Kidney tubule cell (primary cell): ENCODE measurements at regions not wholly inside any gene's neighbourhood (a gene's known extent, or its start where the extent isn't known, plus 50 kb on each side); places are given as distances from the start of the nearest gene placed in this dataset.
"Not testable (repeated sequence)": the region's sequence is repeated elsewhere in the genome, so short reads cannot be mapped to it uniquely, and the experiment has no call there.

Source experiments
- DNase-seq: peaks from one replicate; pipeline ENCODE4 v3.0.0-alpha.2; 2018; ENCODE audit warnings: low spot score

DNA sequence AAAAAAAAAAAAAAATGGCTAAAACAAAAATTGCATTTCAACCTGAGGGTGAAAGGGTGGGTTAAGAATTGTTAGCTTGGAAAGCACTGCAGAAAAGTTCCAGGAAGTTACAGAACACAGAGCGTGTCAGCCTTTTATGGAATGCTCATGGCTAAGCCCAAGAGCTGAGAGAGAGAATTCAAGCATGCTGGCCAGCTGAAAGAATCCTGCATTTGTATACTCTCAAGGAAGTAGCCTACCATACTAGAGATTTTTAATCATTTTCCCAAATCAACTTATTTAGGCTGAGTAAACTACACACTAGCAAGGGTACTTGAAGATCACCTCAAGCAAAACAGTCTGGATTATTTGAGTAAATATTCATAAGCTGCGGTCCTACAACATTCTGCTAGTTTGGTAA lies 153.9 kb downstream of the KCNJ2 start:
- peak; percentile 5 for DNase-seq

DNA sequence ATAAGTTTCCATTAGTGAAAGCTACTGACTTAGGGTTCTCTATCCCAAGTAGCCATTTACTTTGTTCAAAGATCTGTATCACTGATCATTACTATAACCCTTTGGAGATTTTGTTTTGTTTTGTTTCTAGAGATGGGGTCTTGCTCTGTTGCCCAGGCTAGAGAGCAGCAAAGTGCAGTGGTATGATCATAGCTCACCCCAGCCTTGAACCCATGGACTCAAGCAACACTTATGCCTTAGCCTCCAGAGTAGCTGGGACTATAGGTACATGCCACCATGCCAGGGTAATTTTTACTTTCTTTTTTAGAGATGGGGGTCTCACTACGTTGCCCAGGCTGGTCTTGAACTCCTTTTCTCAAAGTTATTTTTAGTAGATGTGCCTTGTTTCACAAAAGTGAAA lies 154.7 kb downstream of the KCNJ2 start:
- no peak for DNase-seq

DNA sequence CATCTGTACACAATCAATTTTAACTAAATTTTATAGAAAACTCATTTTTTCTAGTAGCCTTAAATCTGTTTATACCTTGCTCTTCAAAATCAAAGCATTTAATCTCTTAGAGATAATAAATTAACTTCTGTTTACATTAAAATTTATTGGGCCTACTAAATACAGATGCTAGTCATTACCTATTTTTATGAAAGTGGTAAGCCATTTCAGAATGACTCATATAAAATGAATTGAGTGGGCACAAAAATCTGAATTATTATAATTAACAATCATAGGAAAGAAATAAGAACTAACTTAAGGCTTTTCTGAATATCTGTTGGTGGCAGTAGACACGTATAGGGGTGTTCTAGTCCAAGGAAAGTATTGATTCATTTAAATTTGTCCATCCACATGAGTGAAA lies 157.9 kb downstream of the KCNJ2 start:
- no peak for DNase-seq

DNA sequence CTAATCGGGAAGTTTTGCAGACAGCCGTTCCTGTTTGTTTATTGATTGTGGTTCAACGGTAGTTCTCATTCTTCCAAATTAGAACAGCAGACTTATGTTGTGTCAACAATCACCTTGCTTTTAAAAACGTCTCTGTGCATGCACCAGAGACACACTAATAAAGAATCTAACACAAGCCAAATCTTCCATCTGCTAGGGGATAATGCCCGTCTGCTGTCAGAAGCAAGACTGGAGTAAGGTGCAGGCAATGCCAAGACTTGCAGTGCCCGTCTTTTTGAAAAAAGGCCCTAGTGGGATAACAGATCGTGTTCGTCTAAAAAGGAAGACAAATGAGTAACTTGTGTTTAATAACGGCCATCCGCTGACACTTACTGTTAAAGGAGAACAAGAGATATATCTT lies 158.4 kb downstream of the KCNJ2 start:
- DNase-seq: no peak

DNA sequence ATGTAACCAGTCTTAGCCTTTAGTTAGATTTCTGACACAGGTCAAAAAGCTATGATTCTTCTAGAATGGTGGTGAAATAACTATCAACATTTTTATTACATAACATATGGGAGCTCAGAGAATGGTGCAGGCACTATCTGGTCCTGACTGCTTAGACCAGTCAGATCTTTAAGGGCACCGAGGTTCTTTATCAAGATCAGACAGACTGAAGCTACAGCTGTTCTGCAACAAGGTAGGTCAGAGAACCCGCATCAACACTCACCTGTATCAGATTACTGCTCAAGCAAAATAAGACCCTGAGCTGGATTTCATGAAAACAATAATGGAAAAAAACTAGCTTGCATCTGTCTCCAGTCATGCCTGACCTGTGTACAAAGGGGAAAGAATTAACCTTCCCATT lies 160.4 kb downstream of the KCNJ2 start:
- no peak for DNase-seq

DNA sequence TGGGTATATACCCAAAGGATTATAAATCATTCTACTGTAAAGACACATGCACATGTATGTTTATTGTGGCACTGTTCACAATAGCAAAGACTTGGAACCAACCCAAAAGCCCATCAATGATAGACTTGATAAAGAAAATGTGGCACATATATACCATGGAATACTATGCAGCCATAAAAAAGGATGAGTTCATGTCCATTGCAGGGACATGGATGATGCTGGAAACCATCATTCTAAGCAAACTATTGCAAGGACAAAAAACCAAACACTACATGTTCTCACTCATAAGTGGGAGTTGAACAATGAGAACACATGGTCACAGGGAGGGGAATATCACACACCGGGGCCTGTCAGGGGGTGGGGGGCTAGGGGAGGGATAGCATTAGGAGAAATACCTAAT lies 161.7 kb downstream of the KCNJ2 start:
- DNase-seq: not testable (repeated sequence)

DNA sequence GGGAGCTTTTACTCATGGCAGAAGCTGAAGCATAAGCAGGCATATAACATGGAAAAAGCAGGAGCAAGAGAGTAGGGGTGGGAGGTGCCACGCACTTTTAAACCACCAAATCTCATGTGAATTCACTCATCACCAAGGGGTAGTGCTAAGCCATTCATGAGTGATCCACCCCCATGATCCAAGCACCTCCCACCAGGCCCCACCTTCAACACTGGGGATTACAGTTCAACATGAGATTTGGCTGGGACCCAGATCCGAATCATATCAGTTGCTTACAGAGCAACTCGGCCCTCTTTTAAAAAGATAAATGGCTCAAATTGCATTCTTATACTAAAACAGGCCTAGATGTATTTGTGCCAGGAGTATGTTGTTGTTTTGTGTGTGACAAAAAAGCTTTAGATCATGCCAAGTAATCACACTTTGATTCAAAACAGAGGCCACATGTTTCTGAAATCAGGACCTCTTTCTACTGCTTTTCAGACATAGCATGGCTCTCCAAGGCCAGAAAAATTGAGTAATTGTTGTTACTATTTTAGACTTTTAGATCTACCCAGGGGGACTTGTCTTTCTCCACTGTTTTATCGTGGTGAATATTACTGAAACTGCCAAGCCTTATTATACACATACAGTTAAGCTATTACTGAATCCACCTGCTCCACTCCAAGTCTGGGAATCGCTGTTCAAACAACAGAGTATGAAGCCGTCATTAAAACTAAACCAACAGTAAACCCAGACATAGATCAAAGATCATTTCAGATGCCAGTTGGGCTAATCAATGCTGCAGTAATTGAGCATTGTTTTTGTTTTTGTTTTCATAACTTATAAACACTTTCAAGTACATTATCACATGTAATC lies 163.3 kb downstream of the KCNJ2 start:
- DNase-seq: no peak

DNA sequence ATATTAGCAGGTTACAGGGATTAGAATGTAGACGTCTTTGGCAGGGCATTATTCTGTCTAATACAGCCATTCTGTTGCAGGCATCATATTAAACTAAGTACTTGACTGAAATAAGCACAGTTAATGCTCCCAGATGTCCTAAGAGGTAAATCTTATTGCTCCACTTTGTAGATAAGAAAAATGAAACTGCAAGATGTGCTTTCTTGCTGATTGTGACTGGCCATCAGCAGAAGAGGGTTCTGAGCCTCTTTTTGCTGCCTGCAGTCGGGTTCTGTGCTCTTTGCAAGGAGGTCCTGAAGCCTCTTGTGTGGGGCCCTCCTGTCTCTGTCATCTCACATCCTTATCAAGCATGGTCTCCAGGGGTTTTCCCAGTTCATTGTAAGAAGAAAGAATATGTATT lies 167.1 kb downstream of the KCNJ2 start:
- DNase-seq: no peak

DNA sequence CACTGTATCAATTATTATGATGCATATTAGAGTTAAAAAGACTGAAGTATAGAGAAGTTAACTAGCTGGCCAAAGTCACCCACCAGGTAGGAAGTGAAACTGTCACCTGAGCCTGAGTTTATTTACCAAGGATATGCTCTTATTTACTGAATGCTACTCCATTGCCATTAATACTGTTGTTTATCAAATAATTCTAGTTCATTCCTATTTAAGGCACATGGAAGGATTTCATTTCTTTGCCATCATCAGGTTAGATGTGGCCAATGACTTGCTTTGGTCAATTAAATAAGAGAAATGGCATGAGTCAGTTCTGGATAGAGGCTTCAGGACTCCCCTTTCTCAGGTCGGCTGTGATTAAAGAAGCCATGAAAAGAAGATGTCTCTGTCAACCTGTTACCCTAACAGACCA lies 169.6 kb downstream of the KCNJ2 start:
- DNase-seq: no peak

DNA sequence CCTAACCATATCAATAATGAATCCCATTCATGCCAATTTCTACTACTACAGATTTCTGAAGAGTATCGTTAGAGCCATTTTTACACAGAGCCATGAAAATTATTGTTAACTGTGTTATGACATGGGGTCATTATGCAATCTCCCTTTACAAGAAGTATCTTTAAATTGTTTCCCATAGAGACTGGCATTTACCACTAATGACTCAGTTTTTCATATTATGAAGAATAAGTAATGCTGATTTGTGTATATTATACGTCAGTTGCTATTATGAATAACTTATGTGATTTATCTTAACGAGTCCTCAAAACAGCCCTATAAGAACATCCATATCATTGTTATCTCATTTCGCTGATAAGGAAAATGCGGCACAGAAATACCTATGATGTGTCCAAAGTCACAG lies 173.8 kb downstream of the KCNJ2 start:
- no peak for DNase-seq

DNA sequence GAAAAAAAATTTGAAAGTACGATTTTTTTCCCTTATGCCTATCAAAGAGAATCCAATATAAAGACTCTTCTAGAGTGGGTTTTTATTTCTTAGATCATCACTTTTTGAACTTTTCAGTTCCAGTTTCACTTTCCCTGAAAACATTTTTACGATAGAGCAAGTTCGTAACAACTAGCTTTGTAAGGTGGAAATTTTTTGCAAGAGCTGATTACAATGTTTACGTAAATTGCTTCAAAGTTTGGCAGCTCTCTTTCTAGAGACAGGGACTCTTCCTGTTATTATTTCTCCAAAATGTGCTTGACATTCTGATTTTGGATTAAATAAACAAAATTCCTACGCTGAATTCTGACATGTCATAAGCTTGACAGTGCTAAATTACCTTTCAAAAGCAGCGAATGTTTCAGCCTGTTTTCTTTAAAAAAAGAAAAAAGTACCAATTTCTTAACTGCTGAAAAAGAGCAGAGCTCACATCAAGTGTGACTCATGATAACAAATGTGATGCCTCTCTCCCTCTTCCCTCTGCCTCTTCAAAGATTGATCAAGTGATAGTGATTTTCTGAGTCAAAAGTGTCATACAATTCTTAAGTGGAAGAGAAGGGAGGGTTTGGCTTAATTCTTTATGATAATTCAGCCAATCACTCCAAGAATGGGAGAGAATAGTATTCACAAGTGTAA lies 175.2 kb downstream of the KCNJ2 start:
- DNase-seq: no peak

DNA sequence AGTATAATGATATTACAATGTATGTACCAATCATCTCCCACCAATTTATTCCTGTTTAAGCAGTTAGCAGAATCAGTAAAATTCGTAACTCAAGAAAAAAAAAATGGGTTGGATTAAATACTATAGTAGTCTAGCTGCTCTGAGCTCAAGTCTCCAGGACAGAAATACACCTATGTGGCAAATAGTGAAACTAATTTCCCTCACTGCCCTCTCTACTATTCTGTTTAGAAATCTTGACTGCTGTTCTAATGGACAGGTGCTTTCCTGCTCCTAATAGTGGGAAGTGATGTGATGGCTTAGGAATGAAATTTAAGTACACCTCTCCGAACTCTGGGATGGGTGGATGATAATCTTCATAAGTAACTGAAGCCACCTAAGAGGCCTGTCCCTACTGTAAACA lies 175.7 kb downstream of the KCNJ2 start:
- peak; percentile 33 for DNase-seq

DNA sequence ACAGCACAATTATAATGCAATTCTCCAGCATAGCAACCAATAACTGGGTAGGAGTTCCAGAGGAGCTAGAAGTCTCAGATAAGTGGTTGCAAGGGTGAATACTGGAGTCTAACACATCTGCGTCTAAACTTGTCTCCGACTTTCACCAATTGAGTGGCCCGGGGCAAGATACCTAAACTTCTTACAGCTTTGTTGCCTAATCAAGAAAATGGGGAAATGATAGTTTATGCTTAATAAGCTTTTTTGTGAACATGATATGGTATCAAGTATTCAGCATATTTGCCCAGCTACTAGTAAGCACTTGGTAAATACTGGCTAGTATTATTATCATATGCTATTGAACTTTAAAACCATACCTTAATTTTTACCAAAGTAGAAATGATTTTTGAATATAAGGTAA lies 183.5 kb downstream of the KCNJ2 start:
- DNase-seq: no peak

DNA sequence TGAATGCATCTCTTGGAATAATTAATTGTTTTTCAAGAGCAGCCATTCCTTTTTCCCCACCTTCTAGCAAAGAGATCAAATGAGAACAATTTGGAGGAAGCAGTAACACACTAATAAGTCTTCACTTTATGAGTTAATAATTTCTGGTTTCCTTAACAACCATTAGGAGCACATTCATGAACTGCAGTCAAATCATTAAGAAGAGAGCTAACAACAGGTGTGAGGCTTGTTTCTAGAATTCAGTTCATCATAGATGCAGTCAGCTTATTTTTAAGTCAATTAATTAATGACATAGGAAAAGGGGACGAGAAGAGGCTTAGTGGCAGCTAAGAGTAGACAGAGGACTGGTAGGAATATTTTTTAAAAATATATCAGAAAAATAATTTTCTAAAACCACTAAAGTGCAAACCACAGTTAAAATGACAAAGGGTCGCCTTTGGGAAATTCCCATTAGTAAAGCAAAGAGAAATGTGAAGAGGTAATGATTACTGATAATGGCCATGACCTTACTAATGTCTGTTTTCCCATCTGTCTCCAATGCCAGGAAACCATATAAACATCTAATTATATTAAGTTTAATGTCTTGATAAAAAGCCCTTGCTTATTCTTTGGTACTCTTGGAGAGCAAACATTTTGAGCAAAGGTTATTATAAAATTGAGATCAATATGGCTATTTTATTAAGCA lies 184.2 kb downstream of the KCNJ2 start:
- peak; percentile 63 for DNase-seq

DNA sequence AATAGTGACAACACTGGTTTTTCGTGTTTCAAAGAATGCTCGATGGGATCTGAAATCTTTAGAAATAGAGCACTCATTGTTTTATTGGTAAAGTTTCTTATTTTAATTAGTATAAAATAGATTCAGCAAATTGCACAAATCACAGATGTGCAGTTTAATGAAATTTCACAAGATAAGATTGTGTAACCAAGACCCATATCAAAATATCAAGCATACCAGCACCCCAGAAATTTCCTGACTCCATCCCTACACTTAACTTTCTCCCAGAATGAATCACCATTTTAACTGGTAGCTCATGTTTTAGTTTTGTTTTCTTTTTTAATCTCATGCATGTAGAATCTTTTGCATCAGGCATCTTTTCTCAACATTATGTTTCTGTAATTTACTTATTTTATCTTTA lies 185.9 kb downstream of the KCNJ2 start:
- DNase-seq: no peak

DNA sequence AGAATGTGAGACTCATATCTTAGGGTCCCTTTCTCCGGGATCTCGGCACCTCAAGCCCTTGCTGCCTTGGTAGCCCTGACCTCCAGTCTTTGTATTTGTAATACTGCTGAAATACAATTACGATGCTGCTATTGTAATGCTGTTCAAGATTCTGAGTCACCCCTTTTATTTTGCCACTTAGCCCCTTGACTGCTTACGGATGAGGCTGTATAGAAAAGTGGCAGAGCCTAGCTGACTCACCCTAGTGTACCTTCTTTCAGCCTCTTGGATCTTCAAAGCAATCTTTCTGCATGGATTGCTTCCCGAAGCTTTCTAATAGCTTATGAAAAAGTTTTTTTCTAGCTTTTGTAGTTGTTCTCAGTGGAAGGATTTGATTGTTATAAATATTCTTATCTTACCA lies 187.9 kb downstream of the KCNJ2 start:
- no peak for DNase-seq

DNA sequence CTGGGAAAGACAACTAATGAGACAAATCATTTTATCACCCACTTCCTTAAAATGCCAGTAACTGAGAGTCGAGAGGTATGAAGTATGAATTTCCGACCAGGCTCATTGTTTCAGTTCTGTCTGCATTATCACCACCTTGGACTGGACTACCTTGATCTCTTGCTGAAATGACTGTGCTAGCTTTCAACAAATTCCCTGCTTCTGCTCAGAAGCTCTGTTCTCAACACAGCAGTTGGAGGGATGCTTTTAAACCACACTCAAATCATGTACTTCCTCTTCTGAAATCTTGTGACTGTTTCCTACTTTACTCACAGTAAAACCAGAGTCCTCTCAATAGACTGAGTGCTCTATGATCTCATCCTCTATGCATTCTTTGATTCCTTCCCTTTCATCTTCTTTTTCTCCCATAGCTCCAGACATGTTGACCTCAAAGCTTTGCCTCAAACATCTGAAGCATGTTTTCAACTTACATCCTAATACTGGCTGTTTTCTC lies 195.8 kb downstream of the KCNJ2 start:
- DNase-seq: peak; percentile 77

DNA sequence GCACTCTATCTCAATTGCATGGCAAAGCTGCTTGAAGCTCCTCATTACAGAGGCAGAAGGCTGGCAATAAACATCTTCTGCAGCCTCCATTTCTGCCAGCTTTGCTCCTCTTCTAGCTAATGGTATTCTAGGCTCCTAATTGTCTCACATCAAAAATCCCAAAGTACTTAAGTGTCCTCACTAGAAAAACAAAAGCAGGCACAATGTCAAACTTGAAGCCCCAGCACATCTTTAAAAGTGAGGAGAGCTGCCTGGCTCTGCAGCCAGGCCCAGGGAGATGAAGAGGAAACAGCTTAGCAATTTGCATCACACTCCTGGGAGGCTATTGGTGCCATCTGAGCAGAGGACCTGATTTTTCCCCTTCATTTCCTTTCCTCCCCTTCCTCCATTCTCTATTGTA lies 197.1 kb downstream of the KCNJ2 start:
- DNase-seq: no peak

DNA sequence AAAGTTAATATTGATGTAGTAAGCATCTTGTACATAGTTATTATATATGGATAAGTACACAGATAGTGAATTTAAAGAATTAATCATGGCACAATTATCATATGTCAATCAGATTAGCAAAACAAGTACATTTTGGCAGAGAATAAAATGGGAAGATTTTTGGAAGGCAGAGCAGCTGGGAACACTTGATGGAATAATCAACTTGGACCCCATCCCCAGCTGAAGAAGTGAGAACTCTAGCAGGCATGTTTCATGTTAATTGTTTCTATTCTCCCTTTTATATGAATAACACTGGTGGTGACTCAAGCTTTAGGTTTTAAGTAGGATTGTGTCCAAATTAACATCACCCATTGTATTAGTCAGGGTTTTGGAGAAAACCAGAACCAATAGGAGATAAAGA lies 198.7 kb downstream of the KCNJ2 start:
- no peak for DNase-seq

DNA sequence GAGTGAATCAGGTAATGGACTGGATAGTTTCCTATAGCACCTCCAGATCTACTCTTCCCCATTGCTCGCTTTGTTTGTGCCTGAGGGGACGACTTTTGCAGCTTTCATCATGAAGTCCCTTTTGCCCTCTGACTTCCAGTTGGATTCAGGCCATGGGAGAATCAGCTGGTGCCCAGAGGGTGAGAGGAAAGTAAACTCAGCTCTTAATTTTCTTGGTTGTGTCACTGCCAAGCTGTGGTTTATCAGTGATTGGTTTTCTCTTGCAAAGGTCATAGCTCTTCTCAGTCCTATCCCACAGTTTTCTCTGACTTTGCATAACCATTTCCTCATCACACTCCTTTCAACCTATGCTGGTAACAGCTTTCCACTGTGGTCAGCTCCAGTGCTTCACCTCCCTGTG lies 200.1 kb downstream of the KCNJ2 start:
- peak; percentile 59 for DNase-seq

DNA sequence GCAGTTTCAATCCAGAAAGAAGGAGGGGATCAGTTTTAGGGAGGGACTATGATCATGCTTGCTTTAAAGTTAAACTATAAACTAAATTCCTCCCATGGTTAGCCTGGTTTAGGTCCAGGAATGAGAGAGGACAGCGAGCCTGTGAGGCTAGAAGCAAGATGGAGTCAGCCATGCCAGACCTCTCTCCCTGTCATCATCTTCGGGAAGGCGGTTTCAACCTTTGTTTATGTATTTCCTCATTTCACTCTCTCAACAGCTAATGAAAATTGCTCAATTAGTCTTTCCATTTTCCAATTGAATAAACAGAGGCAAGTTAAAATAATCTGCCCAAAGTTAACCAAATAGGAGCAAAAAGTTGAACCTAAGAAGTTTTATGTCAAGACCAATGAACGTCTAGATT lies 201.5 kb downstream of the KCNJ2 start:
- no peak for DNase-seq

DNA sequence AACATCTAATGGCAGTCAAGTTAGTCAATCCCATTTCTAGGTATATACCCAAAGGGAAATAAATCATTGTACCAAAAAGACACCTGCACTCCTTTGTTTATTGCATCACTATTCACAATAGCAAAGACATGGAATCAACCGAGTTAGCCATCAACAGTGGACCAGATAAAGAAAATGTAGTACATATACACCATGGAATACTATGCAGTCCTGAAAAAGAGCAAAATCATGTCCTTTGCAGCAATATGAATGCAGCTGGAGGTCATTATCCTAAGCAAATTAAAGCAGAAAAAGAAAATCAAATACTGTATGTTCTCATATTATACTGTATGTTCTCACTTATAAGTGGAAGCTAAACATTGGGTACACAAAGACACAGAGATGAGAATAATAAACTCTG lies 204.0 kb downstream of the KCNJ2 start:
- DNase-seq: no peak

DNA sequence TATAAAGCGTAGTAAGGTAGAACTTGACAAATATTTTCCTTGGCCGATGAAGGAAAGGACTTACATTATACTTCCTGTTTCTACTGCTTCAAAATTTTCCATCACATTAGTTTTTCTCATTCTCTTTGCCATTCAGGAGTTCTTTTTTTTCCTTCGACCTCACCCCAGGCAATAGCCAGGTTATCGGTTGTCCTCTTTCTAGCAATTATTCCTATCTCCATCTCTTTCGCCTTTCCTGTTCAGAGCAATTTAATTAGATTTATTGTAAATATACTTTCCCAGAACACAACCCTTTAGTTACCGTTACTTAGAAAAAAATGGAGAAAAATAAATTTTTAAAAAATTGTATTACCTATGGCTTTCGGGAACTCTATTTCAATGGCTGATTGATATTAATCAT lies 205.2 kb downstream of the KCNJ2 start:
- DNase-seq: no peak
